H9 (cell line): ENCODE measurements at regions not wholly inside any gene's neighbourhood (a gene's known extent, or its start where the extent isn't known, plus 50 kb on each side); places are given as distances from the start of the nearest gene placed in this dataset.

Experiments
- DNase-seq: peaks from one replicate; pipeline ENCODE4 v3.0.0-alpha.2; 2017
- H2AFZ ChIP-seq: one replicate; pipeline ENCODE4 v1.6.1; 2013; ENCODE audit warnings: mild to moderate bottlenecking, low read length, control low read depth, moderate library complexity
- H2AK5ac ChIP-seq: 2 replicates; pipeline ENCODE4 v1.6.1; 2013; ENCODE audit warnings: low read length, control low read depth, mixed read lengths; ENCODE audit not compliant: insufficient read length
- H2BK120ac ChIP-seq: one replicate; pipeline ENCODE4 v1.6.1; 2013; ENCODE audit warnings: low read depth, mild to moderate bottlenecking, low read length, control low read depth, inconsistent platforms; ENCODE audit not compliant: poor library complexity, severe bottlenecking
- H2BK12ac ChIP-seq: 2 replicates; pipeline ENCODE4 v1.6.1; 2013; ENCODE audit warnings: low read length, control low read depth, mixed read lengths, low read depth; ENCODE audit not compliant: insufficient read length
- H2BK15ac ChIP-seq: 2 replicates; pipeline ENCODE4 v1.6.1; 2013; ENCODE audit warnings: low read depth, low read length, control low read depth
- H2BK20ac ChIP-seq: one replicate; pipeline ENCODE4 v1.6.1; 2013; ENCODE audit warnings: low read depth, mild to moderate bottlenecking, low read length, control low read depth, inconsistent platforms; ENCODE audit not compliant: poor library complexity, severe bottlenecking
- H2BK5ac ChIP-seq: 2 replicates; pipeline ENCODE4 v1.6.1; 2013; ENCODE audit warnings: low read length, control low read depth, mixed read lengths; ENCODE audit not compliant: insufficient read length
- H3K14ac ChIP-seq: 2 replicates; pipeline ENCODE4 v1.6.1; 2013; ENCODE audit warnings: low read length, control low read depth; ENCODE audit not compliant: insufficient read depth
- H3K18ac ChIP-seq: 2 replicates; pipeline ENCODE4 v1.6.1; 2013; ENCODE audit warnings: low read depth, mild to moderate bottlenecking, mixed read lengths, low read length, control low read depth; ENCODE audit not compliant: insufficient read length
- H3K23ac ChIP-seq: 2 replicates; pipeline ENCODE4 v1.6.1; 2013; ENCODE audit warnings: low read length, control low read depth, mixed read lengths, low read depth; ENCODE audit not compliant: insufficient read length
- H3K23me2 ChIP-seq: 2 replicates; pipeline ENCODE4 v1.6.1; 2013; ENCODE audit warnings: low read depth, mild to moderate bottlenecking, mixed read lengths, low read length, control low read depth; ENCODE audit not compliant: insufficient read length, poor library complexity, severe bottlenecking
- H3K27ac ChIP-seq: 2 replicates; pipeline ENCODE4 v1.5.1; 2013; ENCODE audit warnings: low read length, control low read depth, mixed read lengths, low read depth; ENCODE audit not compliant: insufficient read length
- H3K27me3 ChIP-seq: 2 replicates; pipeline ENCODE4 v1.6.1; 2013; ENCODE audit warnings: low read length, control low read depth, inconsistent platforms; ENCODE audit not compliant: insufficient read depth
- H3K4ac ChIP-seq: 2 replicates; pipeline ENCODE4 v1.6.1; 2013; ENCODE audit warnings: low read depth, mild to moderate bottlenecking, control low read depth, inconsistent platforms, low read length, moderate library complexity
- H3K4me1 ChIP-seq: 2 replicates; pipeline ENCODE4 v1.6.1; 2013; ENCODE audit warnings: low read length, control low read depth, inconsistent platforms; ENCODE audit not compliant: insufficient read depth
- H3K4me2 ChIP-seq: 2 replicates; pipeline ENCODE4 v1.6.1; 2013; ENCODE audit warnings: low read length, control low read depth, mixed read lengths; ENCODE audit not compliant: insufficient read length, insufficient read depth
- H3K56ac ChIP-seq: 2 replicates; pipeline ENCODE4 v1.6.1; 2013; ENCODE audit warnings: low read depth, mild to moderate bottlenecking, mixed read lengths, low read length, control low read depth; ENCODE audit not compliant: insufficient read length
- H3K79me1 ChIP-seq: 2 replicates; pipeline ENCODE4 v1.6.1; 2013; ENCODE audit warnings: low read depth, mild to moderate bottlenecking, moderate library complexity, low read length, control low read depth, inconsistent platforms; ENCODE audit not compliant: insufficient read depth, poor library complexity, severe bottlenecking
- H3K79me2 ChIP-seq: 2 replicates; pipeline ENCODE4 v1.6.1; 2013; ENCODE audit warnings: low read length, control low read depth, inconsistent platforms; ENCODE audit not compliant: insufficient read depth
- H3K9ac ChIP-seq: 2 replicates; pipeline ENCODE4 v1.6.1; 2013; ENCODE audit warnings: low read length, control low read depth, mixed read lengths; ENCODE audit not compliant: insufficient read length; ENCODE audit errors: extremely low read depth
- H3K9me3 ChIP-seq: one replicate; pipeline ENCODE4 v1.6.1; 2013; ENCODE audit warnings: low read depth, low read length, inconsistent platforms; ENCODE audit not compliant: control insufficient read depth
- H3T11ph ChIP-seq: one replicate; pipeline ENCODE4 v1.6.1; 2013; ENCODE audit warnings: mild to moderate bottlenecking, low read length, control low read depth, inconsistent platforms
- H4K20me1 ChIP-seq: one replicate; pipeline ENCODE4 v1.6.1; 2013; ENCODE audit not compliant: control insufficient read depth, insufficient read length, insufficient read depth
- H4K5ac ChIP-seq: 2 replicates; pipeline ENCODE4 v1.6.1; 2013; ENCODE audit warnings: low read depth, mild to moderate bottlenecking, mixed read lengths, low read length, control low read depth; ENCODE audit not compliant: insufficient read length
- H4K8ac ChIP-seq: replicated peaks from 2 replicates; pipeline ENCODE4 v1.6.1; 2013; ENCODE audit warnings: low read length, control low read depth, mixed read lengths, low read depth; ENCODE audit not compliant: insufficient read length
- H4K91ac ChIP-seq: 2 replicates; pipeline ENCODE4 v1.6.1; 2013; ENCODE audit warnings: low read depth, mild to moderate bottlenecking, moderate library complexity, mixed read lengths, low read length, control low read depth; ENCODE audit not compliant: insufficient read length
- H3K27ac Mint-ChIP-seq, 3 experiments: 2 replicates in 2 of 3; 3 replicates in 1 of 3; pipeline ENCODE4 v1.8.0; 2020 to 2021; ENCODE audit warnings: mixed read lengths in 3 of 3, mild to moderate bottlenecking in 1 of 3, moderate library complexity in 1 of 3
- H3K27me3 Mint-ChIP-seq: 2 replicates; pipeline ENCODE4 v1.8.0; 2021; ENCODE audit warnings: low read depth, mild to moderate bottlenecking, moderate library complexity, mixed read lengths
- H3K36me3 Mint-ChIP-seq, 3 experiments: 2 replicates in 2 of 3; 3 replicates in 1 of 3; pipeline ENCODE4 v1.8.0; 2020 to 2021; ENCODE audit warnings: low read depth in 3 of 3, mixed read lengths in 3 of 3; ENCODE audit not compliant: insufficient read depth in 1 of 3
- H3K4me1 Mint-ChIP-seq, 2 experiments: 2 replicates each; pipeline ENCODE4 v1.8.0; 2020; ENCODE audit warnings: mixed read lengths in 2 of 2
- H3K4me3 Mint-ChIP-seq, 2 experiments: 2 replicates in 1 of 2; 3 replicates in 1 of 2; pipeline ENCODE4 v1.8.0; 2020 to 2021; ENCODE audit warnings: mild to moderate bottlenecking in 2 of 2, mixed read lengths in 2 of 2, moderate library complexity in 1 of 2
- H3K9me3 Mint-ChIP-seq, 2 experiments: 2 replicates in 1 of 2; 3 replicates in 1 of 2; pipeline ENCODE4 v1.8.0; 2020; ENCODE audit warnings: mild to moderate bottlenecking in 2 of 2, mixed read lengths in 2 of 2, moderate library complexity in 1 of 2
- CTCF ChIP-seq: fragments of 200-600 bp; sonication (generic); conservative IDR thresholded peaks from 3 replicates; pipeline ENCODE4 v1.8.0; 2021; ENCODE audit warnings: antibody characterized with exemption, mild to moderate bottlenecking
- WGBS: extraction: QIAGEN DNeasy Blood & Tissue Kit; methylation state at CpG from one replicate; pipeline ENCODE4 v1.1.7; 2013; ENCODE audit warnings: missing lambda C conversion rate, low lambda C conversion rate, mixed read lengths; ENCODE audit not compliant: insufficient read length; ENCODE audit errors: extremely low coverage; 5-methylcytosine and 5-hydroxymethylcytosine counted together

- H3K4me3 Mint-ChIP-seq, result no peak overlapping the region
- no peak overlapping the region for H2BK5ac ChIP-seq
- no peak overlapping the region for H2BK15ac ChIP-seq
- H2AFZ ChIP-seq, result no peak overlapping the region
- peaks cover 8 to 10% of the 10 kb centered on the region in 2 experiments for H3K4me1 Mint-ChIP-seq
- H4K91ac ChIP-seq, result no peak overlapping the region
- H3K36me3 Mint-ChIP-seq, result no peaks in the 10 kb centered on the region
- H4K8ac ChIP-seq, result no peak overlapping the region
- no peaks in the 10 kb centered on the region for H3K4me1 ChIP-seq
- H4K20me1 ChIP-seq, result no peaks in the 10 kb centered on the region
- H2BK12ac ChIP-seq, result no peak overlapping the region
- H3K27ac Mint-ChIP-seq, result no peak overlapping the region
- no peak overlapping the region for H2BK20ac ChIP-seq
- DNase-seq, result no peak
- H3K14ac ChIP-seq, result no peak overlapping the region
- H4K5ac ChIP-seq, result no peak overlapping the region
- no peak overlapping the region for H3T11ph ChIP-seq
- H3K9me3 ChIP-seq, result no peaks in the 10 kb centered on the region
- no peaks in the 10 kb centered on the region for H3K79me1 ChIP-seq
- no peaks in the 10 kb centered on the region for H3K27me3 ChIP-seq
- H3K79me2 ChIP-seq, result no peaks in the 10 kb centered on the region
- no peaks in the 10 kb centered on the region for H3K9me3 Mint-ChIP-seq
- peaks cover 3% of the 10 kb centered on the region for H3K27me3 Mint-ChIP-seq
- no CpG with 5 or more reads among the region's 1 CpG for WGBS
- no peak overlapping the region for H3K9ac ChIP-seq
- no peak overlapping the region for H3K4ac ChIP-seq
- H2AK5ac ChIP-seq, result no peak overlapping the region
- H3K27ac ChIP-seq, result no peak overlapping the region
- no peak for TF ChIP-seq CTCF
- no peak overlapping the region for H3K23ac ChIP-seq
- H3K23me2 ChIP-seq, result no peaks in the 10 kb centered on the region
- H3K56ac ChIP-seq, result no peak overlapping the region
- H3K4me2 ChIP-seq, result no peak overlapping the region
- no peak overlapping the region for H3K18ac ChIP-seq
- H2BK120ac ChIP-seq, result no peak overlapping the region
Observed at GRCh38 chr13:91162589-91162988, 184.9 kb upstream of the MIR17HG start.
